Stimulated activated naive CD8-positive, alpha-beta T cell treated with anti-CD3 and anti-CD28 coated beads, Interleukin-15, Interleukin-2, amounts not matched to agents 100 ng/mL and 50 ng/mL, for 24 hours (primary cell): ENCODE measurements at regions not wholly inside any gene's neighbourhood (a gene's known extent, or its start where the extent isn't known, plus 50 kb on each side); places are given as distances from the start of the nearest gene placed in this dataset.
"Not testable (repeated sequence)": the region's sequence is repeated elsewhere in the genome, so short reads cannot be mapped to it uniquely, and the experiment has no call there.

ENCODE experiments used
- H3K27ac Mint-ChIP-seq: one replicate; pipeline ENCODE4 v1.8.0; 2021; ENCODE audit warnings: mild to moderate bottlenecking, mixed read lengths
- H3K27me3 Mint-ChIP-seq: one replicate; pipeline ENCODE4 v1.8.0; 2021; ENCODE audit warnings: mixed read lengths
- H3K36me3 Mint-ChIP-seq: one replicate; pipeline ENCODE4 v1.8.0; 2021; ENCODE audit warnings: low read depth, mixed read lengths
- H3K4me1 Mint-ChIP-seq: one replicate; pipeline ENCODE4 v1.8.0; 2021; ENCODE audit warnings: low read depth, mixed read lengths
- H3K4me3 Mint-ChIP-seq: one replicate; pipeline ENCODE4 v1.8.0; 2021; ENCODE audit warnings: mild to moderate bottlenecking, mixed read lengths
- H3K9me3 Mint-ChIP-seq: one replicate; pipeline ENCODE4 v1.8.0; 2021; ENCODE audit warnings: mixed read lengths

GRCh38 chr15:70227918-70228317 lies 130.2 kb upstream of the TLE3 start:
- H3K4me1 Mint-ChIP-seq, H3K36me3 Mint-ChIP-seq, H3K4me3 Mint-ChIP-seq, H3K27ac Mint-ChIP-seq: not testable (repeated sequence)
- Mint-ChIP-seq H3K27me3 (peaks cover 16% of the 10 kb centered on the region), H3K9me3 (peaks cover 23% of the 10 kb centered on the region)

- Mint-ChIP-seq H3K9me3 (peaks cover 17% of the 10 kb centered on the region), H3K4me1 (peaks cover 13% of the 10 kb centered on the region), H3K27me3 (peaks cover 8% of the 10 kb centered on the region), H3K4me3 (no peak overlapping the region), H3K36me3 (peaks cover 8% of the 10 kb centered on the region), H3K27ac (no peak overlapping the region)
These were observed 129.4 kb upstream of the TLE3 start for GRCh38 chr15:70227147-70227546.

GRCh38 chr15:70226337-70226980 lies 128.7 kb upstream of the TLE3 start:
- H3K27me3 Mint-ChIP-seq, result peaks cover 1% of the 10 kb centered on the region
- no peak overlapping the region for H3K27ac Mint-ChIP-seq
- peaks cover 13% of the 10 kb centered on the region for H3K4me1 Mint-ChIP-seq
- H3K9me3 Mint-ChIP-seq, result peaks cover 11% of the 10 kb centered on the region
- peaks cover 1% of the 10 kb centered on the region for H3K36me3 Mint-ChIP-seq
- H3K4me3 Mint-ChIP-seq, result no peak overlapping the region

- H3K4me1 Mint-ChIP-seq, result peaks cover 13% of the 10 kb centered on the region
- H3K4me3 Mint-ChIP-seq, result no peak overlapping the region
- no peaks in the 10 kb centered on the region for H3K36me3 Mint-ChIP-seq
- peaks cover 9% of the 10 kb centered on the region for H3K9me3 Mint-ChIP-seq
- no peaks in the 10 kb centered on the region for H3K27me3 Mint-ChIP-seq
- H3K27ac Mint-ChIP-seq, result no peak overlapping the region
These were observed 127.7 kb upstream of the TLE3 start for GRCh38 chr15:70225416-70225815.

- no peak overlapping the region for H3K27ac Mint-ChIP-seq
These were observed 124.9 kb upstream of the TLE3 start for GRCh38 chr15:70222606-70223005.

GRCh38 chr15:70220490-70221096 lies 122.9 kb upstream of the TLE3 start:
- Mint-ChIP-seq H3K27me3 (peaks cover 5% of the 10 kb centered on the region), H3K4me3 (no peak overlapping the region), H3K27ac (no peak overlapping the region), H3K36me3 (no peaks in the 10 kb centered on the region), H3K9me3 (no peaks in the 10 kb centered on the region), H3K4me1 (peaks cover 13% of the 10 kb centered on the region)

More at GRCh38 chr15:70222606-70223005, 124.9 kb upstream of the TLE3 start:
- Mint-ChIP-seq H3K4me3 (no peak overlapping the region), H3K27me3 (peaks cover 5% of the 10 kb centered on the region), H3K36me3 (no peaks in the 10 kb centered on the region), H3K4me1 (peaks cover 13% of the 10 kb centered on the region), H3K9me3 (no peaks in the 10 kb centered on the region)

GRCh38 chr15:70219966-70220365 lies 122.2 kb upstream of the TLE3 start:
- Mint-ChIP-seq H3K9me3 (no peaks in the 10 kb centered on the region), H3K4me1 (peaks cover 13% of the 10 kb centered on the region), H3K27me3 (peaks cover 5% of the 10 kb centered on the region), H3K4me3 (no peak overlapping the region), H3K36me3 (no peaks in the 10 kb centered on the region), H3K27ac (no peak overlapping the region)

GRCh38 chr15:70219256-70219895 lies 121.7 kb upstream of the TLE3 start:
- no peaks in the 10 kb centered on the region for H3K36me3 Mint-ChIP-seq
- peaks cover 13% of the 10 kb centered on the region for H3K4me1 Mint-ChIP-seq
- no peak overlapping the region for H3K27ac Mint-ChIP-seq
- peaks cover 5% of the 10 kb centered on the region for H3K27me3 Mint-ChIP-seq
- H3K9me3 Mint-ChIP-seq, result no peaks in the 10 kb centered on the region
- no peak overlapping the region for H3K4me3 Mint-ChIP-seq

- no peaks in the 10 kb centered on the region for H3K9me3 Mint-ChIP-seq
- no peak overlapping the region for H3K27ac Mint-ChIP-seq
- no peaks in the 10 kb centered on the region for H3K36me3 Mint-ChIP-seq
- H3K27me3 Mint-ChIP-seq, result peaks cover 5% of the 10 kb centered on the region
- no peaks in the 10 kb centered on the region for H3K4me1 Mint-ChIP-seq
- no peak overlapping the region for H3K4me3 Mint-ChIP-seq
These were observed 119.8 kb upstream of the TLE3 start for GRCh38 chr15:70217226-70218160.

- Mint-ChIP-seq H3K27me3 (peaks cover 5% of the 10 kb centered on the region), H3K27ac (no peak overlapping the region)
These were observed 118.2 kb upstream of the TLE3 start for GRCh38 chr15:70215951-70216350.

GRCh38 chr15:70214941-70215635 lies 117.4 kb upstream of the TLE3 start:
- no peaks in the 10 kb centered on the region for H3K36me3 Mint-ChIP-seq
- no peaks in the 10 kb centered on the region for H3K9me3 Mint-ChIP-seq
- no peaks in the 10 kb centered on the region for H3K4me1 Mint-ChIP-seq
- no peak overlapping the region for H3K4me3 Mint-ChIP-seq
- no peak overlapping the region for H3K27ac Mint-ChIP-seq
- H3K27me3 Mint-ChIP-seq, result peaks cover 5% of the 10 kb centered on the region

More at GRCh38 chr15:70215951-70216350, 118.2 kb upstream of the TLE3 start:
- Mint-ChIP-seq H3K4me3 (no peak overlapping the region), H3K4me1 (no peaks in the 10 kb centered on the region), H3K9me3 (no peaks in the 10 kb centered on the region), H3K36me3 (no peaks in the 10 kb centered on the region)

GRCh38 chr15:70214276-70214675 lies 116.6 kb upstream of the TLE3 start:
- Mint-ChIP-seq H3K27ac (no peak overlapping the region), H3K4me3 (no peak overlapping the region), H3K36me3 (no peaks in the 10 kb centered on the region), H3K4me1 (no peaks in the 10 kb centered on the region), H3K27me3 (peaks cover 5% of the 10 kb centered on the region), H3K9me3 (no peaks in the 10 kb centered on the region)

- Mint-ChIP-seq H3K27me3 (peaks cover 5% of the 10 kb centered on the region), H3K9me3 (no peaks in the 10 kb centered on the region), H3K4me1 (no peaks in the 10 kb centered on the region), H3K4me3 (no peak overlapping the region), H3K27ac (no peak overlapping the region), H3K36me3 (no peaks in the 10 kb centered on the region)
These were observed 116.1 kb upstream of the TLE3 start for GRCh38 chr15:70213794-70214193.

GRCh38 chr15:70212963-70213315 lies 115.2 kb upstream of the TLE3 start:
- Mint-ChIP-seq H3K4me3 (no peak overlapping the region), H3K27ac (peak overlapping the region; percentile 9), H3K4me1 (no peaks in the 10 kb centered on the region), H3K27me3 (no peaks in the 10 kb centered on the region), H3K36me3 (no peaks in the 10 kb centered on the region), H3K9me3 (no peaks in the 10 kb centered on the region)
